Chondrocyte (in vitro differentiated cells): ENCODE measurements at regions not wholly inside any gene's neighbourhood (a gene's known extent, or its start where the extent isn't known, plus 50 kb on each side); places are given as distances from the start of the nearest gene placed in this dataset.

Source experiments
- DNase-seq: peaks from one replicate; pipeline ENCODE4 v3.0.0; 2021; ENCODE audit warnings: mixed read lengths, low spot score
- H3K27ac Mint-ChIP-seq: one replicate; pipeline ENCODE4 v1.8.0; 2021; ENCODE audit warnings: mild to moderate bottlenecking, moderate library complexity, mixed read lengths; ENCODE audit not compliant: unreplicated experiment
- H3K27me3 Mint-ChIP-seq: 2 replicates; pipeline ENCODE4 v1.8.0; 2021; ENCODE audit warnings: low read depth, mixed read lengths
- H3K36me3 Mint-ChIP-seq: 2 replicates; pipeline ENCODE4 v1.8.0; 2021; ENCODE audit warnings: low read depth, mixed read lengths
- H3K4me1 Mint-ChIP-seq: 2 replicates; pipeline ENCODE4 v1.8.0; 2021; ENCODE audit warnings: low read depth, mild to moderate bottlenecking, mixed read lengths
- H3K4me3 Mint-ChIP-seq: one replicate; pipeline ENCODE4 v1.8.0; 2021; ENCODE audit warnings: mild to moderate bottlenecking, moderate library complexity, mixed read lengths; ENCODE audit not compliant: unreplicated experiment
- H3K9me3 Mint-ChIP-seq: 2 replicates; pipeline ENCODE4 v1.8.0; 2021; ENCODE audit warnings: low read depth, mixed read lengths
- CTCF ChIP-seq: fragments of 200-600 bp; sonication (generic); IDR thresholded peaks from 2 replicates; pipeline ENCODE4 v1.5.0; 2021; ENCODE audit warnings: antibody characterized with exemption, mild to moderate bottlenecking, moderate library complexity

DNA sequence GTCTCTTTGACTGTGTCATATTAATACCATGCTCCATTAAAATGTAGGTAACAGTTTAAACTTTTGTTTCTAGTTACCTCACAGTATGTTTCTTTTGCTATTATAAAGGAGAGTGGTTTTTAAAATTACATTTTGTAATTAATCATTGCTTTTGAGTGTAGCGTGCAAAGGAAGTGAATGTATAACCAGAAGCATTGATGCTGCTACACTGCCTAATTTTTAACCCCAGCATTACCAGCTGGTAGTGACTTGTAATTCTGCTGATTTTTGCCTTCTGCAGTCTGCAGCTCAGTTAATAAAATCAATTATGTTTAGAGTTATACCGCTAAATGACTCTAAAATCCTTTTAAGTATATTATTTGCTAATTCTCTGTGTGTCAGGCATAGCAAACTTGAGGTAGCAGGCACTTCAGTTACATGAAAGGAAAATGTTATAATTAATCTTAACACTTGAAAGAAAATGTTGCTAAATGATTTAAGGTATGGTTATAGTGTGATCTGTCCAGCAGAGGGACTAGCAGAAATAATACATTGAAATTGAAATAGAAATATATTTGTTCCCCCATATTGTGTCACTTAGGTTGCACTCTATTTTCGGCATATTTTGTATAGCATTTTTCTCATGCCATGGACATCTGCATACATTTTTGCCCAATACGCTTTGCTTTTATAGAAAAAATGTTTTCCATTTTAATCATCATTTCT lies 388.5 kb downstream of the CNTNAP4 start:
- Mint-ChIP-seq H3K4me1 (no peaks in the 10 kb centered on the region), H3K27ac (no peak overlapping the region), H3K4me3 (no peak overlapping the region), H3K36me3 (no peaks in the 10 kb centered on the region), H3K9me3 (no peaks in the 10 kb centered on the region), H3K27me3 (peaks cover 5% of the 10 kb centered on the region)
- TF ChIP-seq CTCF = peak; percentile 50
- DNase-seq = no peak

DNA sequence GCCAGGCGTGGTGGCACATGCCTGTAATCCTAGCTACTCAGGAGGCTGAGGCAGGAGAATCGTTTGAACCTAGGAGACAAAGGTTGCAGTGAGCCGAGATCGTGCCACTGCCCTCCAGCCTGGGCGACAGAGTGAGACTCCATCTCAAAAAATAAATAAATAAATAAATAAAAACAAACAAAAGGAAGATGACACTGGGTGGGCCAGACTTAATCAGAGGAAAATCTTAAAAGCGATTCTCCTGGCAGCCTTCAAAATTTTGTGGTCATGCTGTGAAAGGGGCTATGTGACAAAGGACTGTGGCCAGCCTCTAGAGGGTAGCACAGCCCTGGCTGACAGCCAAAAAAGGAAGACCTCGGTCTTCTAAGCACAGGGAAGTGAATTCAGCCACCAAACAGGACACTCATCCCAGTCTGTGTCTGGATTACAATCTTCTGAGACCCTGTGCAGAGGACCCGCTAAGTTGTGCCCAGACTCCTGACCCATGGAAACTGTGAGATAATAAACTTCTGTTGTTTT lies 391.1 kb downstream of the CNTNAP4 start:
- Mint-ChIP-seq H3K36me3 (no peaks in the 10 kb centered on the region), H3K27me3 (peaks cover 2% of the 10 kb centered on the region), H3K27ac (no peak overlapping the region), H3K4me3 (no peak overlapping the region), H3K4me1 (no peaks in the 10 kb centered on the region), H3K9me3 (no peaks in the 10 kb centered on the region)
- no peak for DNase-seq
- TF ChIP-seq CTCF = no peak

DNA sequence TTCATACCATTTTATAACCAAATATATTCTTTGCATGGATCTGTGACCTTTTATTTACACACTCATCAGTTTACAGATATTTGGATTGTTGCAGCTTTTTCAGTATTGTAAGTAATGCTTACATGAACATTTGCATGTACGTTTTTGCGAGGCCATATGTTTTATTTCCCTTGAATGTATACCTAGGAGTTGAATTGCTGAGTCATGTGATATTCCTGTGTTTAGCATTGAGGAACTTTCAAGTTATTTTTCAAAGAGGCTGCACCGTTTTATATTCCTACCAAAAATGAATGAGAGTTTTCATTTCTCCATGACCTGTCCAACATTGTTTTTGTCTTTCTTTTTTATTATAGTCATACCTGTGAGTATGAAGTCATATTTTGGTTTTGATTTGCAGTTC lies 392.1 kb downstream of the CNTNAP4 start:
- no peak for TF ChIP-seq CTCF
- H3K4me3 Mint-ChIP-seq = no peak overlapping the region
- no peaks in the 10 kb centered on the region for H3K36me3 Mint-ChIP-seq
- H3K27me3 Mint-ChIP-seq = peaks cover 1% of the 10 kb centered on the region
- H3K4me1 Mint-ChIP-seq = no peaks in the 10 kb centered on the region
- no peak overlapping the region for H3K27ac Mint-ChIP-seq
- no peak for DNase-seq
- no peaks in the 10 kb centered on the region for H3K9me3 Mint-ChIP-seq

- DNase-seq = no peak
- Mint-ChIP-seq H3K27ac (no peak overlapping the region), H3K9me3 (no peaks in the 10 kb centered on the region), H3K36me3 (no peaks in the 10 kb centered on the region), H3K4me3 (no peak overlapping the region), H3K4me1 (no peaks in the 10 kb centered on the region), H3K27me3 (peaks cover 1% of the 10 kb centered on the region)
- TF ChIP-seq CTCF = no peak
Observed at GRCh38 chr16:76670125-76670857, 393.1 kb downstream of the CNTNAP4 start.

DNA sequence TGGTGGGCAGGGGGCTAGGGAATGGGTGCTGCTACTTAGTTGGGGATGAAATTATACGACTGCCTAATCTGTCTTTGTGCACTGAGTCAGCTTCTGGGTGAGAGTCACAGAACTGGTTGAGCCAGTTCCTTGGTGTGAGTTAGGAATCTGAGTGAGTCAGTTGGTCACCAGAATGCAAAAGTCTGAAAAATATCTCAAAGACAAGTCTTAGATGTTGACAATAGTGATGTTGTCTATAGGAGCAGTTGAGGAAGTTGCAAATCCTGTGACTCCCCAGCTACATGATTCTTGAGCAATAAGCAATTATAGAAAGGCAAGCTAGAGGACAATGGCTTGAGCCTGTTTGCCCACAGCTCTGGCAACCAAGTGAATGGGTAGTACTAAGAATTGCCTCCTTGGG lies 399.2 kb downstream of the CNTNAP4 start:
- Mint-ChIP-seq H3K27ac (no peak overlapping the region), H3K27me3 (peaks cover 5% of the 10 kb centered on the region)

More for the DNA sequence above, 399.2 kb downstream of the CNTNAP4 start:
- no peak for DNase-seq
- no peak overlapping the region for H3K4me3 Mint-ChIP-seq
- no peak for TF ChIP-seq CTCF
- no peaks in the 10 kb centered on the region for H3K4me1 Mint-ChIP-seq
- H3K36me3 Mint-ChIP-seq = no peaks in the 10 kb centered on the region
- peaks cover 5% of the 10 kb centered on the region for H3K9me3 Mint-ChIP-seq
